ENCODE measurements at regions not wholly inside any gene's neighbourhood (a gene's known extent, or its start where the extent isn't known, plus 50 kb on each side); places are given as distances from the start of the nearest gene placed in this dataset.

- H3K9me3 ChIP-seq (replicated peaks in 1 of 2; ENCODE audit: control insufficient read depth in 2 of 2, insufficient read depth in 1 of 2, low read depth in 1 of 2, low read length in 2 of 2): peaks cover 0 to 3% of the 10 kb centered on the region in 2 donors
- no CpG with 5 or more reads among the region's 1 CpG for WGBS, 2 donors (ENCODE audit: extremely low coverage in 2 of 2, insufficient read length in 2 of 2, insufficient replicate concordance in 1 of 2)
- H4K91ac ChIP-seq (ENCODE audit: low read depth, low read length, poor library complexity): no peak overlapping the region
- no peaks in the 10 kb centered on the region for H3K79me1 ChIP-seq (ENCODE audit: low read depth, low read length)
- H2AFZ ChIP-seq (ENCODE audit: low read length): no peak overlapping the region
- no peak overlapping the region for H2BK15ac ChIP-seq (ENCODE audit: low read length)
- no peak overlapping the region for H3K9ac ChIP-seq (ENCODE audit: low read depth, low read length, poor library complexity)
- no peaks in the 10 kb centered on the region for H3K36me3 ChIP-seq (replicated peaks in 1 of 2; ENCODE audit: control insufficient read depth in 2 of 2, insufficient read depth in 2 of 2, low read length in 2 of 2)
- H2BK5ac ChIP-seq (ENCODE audit: low read length): no peak overlapping the region
- no peak overlapping the region for H3K18ac ChIP-seq (ENCODE audit: low read length)
- no peak overlapping the region for H3K23ac ChIP-seq (ENCODE audit: low read depth, low read length, poor library complexity)
- H3K4me3 ChIP-seq (ENCODE audit: low read length in 2 of 2): no peak overlapping the region
- no peak overlapping the region for H3K4me2 ChIP-seq (ENCODE audit: insufficient read depth, low read length, poor library complexity, severe bottlenecking)
- no peak overlapping the region for H3K27ac ChIP-seq (replicated peaks; ENCODE audit: low read length)
- H4K8ac ChIP-seq (ENCODE audit: low read depth, low read length): no peak overlapping the region
- no peak overlapping the region for H2BK120ac ChIP-seq (ENCODE audit: low read depth, low read length)
- no peak overlapping the region for H2AK5ac ChIP-seq (ENCODE audit: low read depth, low read length)
- no peaks in the 10 kb centered on the region for H3K27me3 ChIP-seq (ENCODE audit: control insufficient read depth in 3 of 3, insufficient read depth in 3 of 3, low read depth in 1 of 3, low read length in 3 of 3)
- no peak overlapping the region for H3K14ac ChIP-seq (ENCODE audit: low read length)
- DNase-seq (ENCODE audit: low spot score): no peak
- no peak overlapping the region for H3K4ac ChIP-seq (ENCODE audit: low read length)
- no peak overlapping the region for H2BK12ac ChIP-seq (ENCODE audit: low read length)
- no peaks in the 10 kb centered on the region for H3K4me1 ChIP-seq (ENCODE audit: control insufficient read depth in 2 of 2, insufficient read depth in 1 of 2, low read depth in 1 of 2, low read length in 2 of 2)
Observed at GRCh38 chr21:16569679-16570078, 839.9 kb downstream of the USP25 start.

- Histone ChIP-seq H2BK12ac (ENCODE audit: low read length) (no peak overlapping the region), H3K14ac (ENCODE audit: low read length) (no peak overlapping the region), H3K79me1 (ENCODE audit: low read depth, low read length) (no peaks in the 10 kb centered on the region), H2AK5ac (ENCODE audit: low read depth, low read length) (no peak overlapping the region), H3K4me2 (ENCODE audit: insufficient read depth, low read length, poor library complexity, severe bottlenecking) (no peak overlapping the region), H3K4me1 (ENCODE audit: control insufficient read depth in 2 of 2, insufficient read depth in 1 of 2, low read depth in 1 of 2, low read length in 2 of 2) (no peaks in the 10 kb centered on the region), H3K27ac (replicated peaks; ENCODE audit: low read length) (no peak overlapping the region), H3K27me3 (ENCODE audit: control insufficient read depth in 3 of 3, insufficient read depth in 3 of 3, low read depth in 1 of 3, low read length in 3 of 3) (no peaks in the 10 kb centered on the region), H4K8ac (ENCODE audit: low read depth, low read length) (no peak overlapping the region), H3K18ac (ENCODE audit: low read length) (no peak overlapping the region), H3K9ac (ENCODE audit: low read depth, low read length, poor library complexity) (no peak overlapping the region), H3K4ac (ENCODE audit: low read length) (no peak overlapping the region), H3K4me3 (ENCODE audit: low read length in 2 of 2) (no peak overlapping the region), H3K23ac (ENCODE audit: low read depth, low read length, poor library complexity) (no peak overlapping the region), H4K91ac (ENCODE audit: low read depth, low read length, poor library complexity) (no peak overlapping the region), H2BK5ac (ENCODE audit: low read length) (no peak overlapping the region), H3K36me3 (replicated peaks in 1 of 2; ENCODE audit: control insufficient read depth in 2 of 2, insufficient read depth in 2 of 2, low read length in 2 of 2) (no peaks in the 10 kb centered on the region), H2AFZ (ENCODE audit: low read length) (no peak overlapping the region), H2BK15ac (ENCODE audit: low read length) (no peak overlapping the region), H2BK120ac (ENCODE audit: low read depth, low read length) (no peak overlapping the region), H3K9me3 (replicated peaks in 1 of 2; ENCODE audit: control insufficient read depth in 2 of 2, insufficient read depth in 1 of 2, low read depth in 1 of 2, low read length in 2 of 2) (peaks cover 0 to 3% of the 10 kb centered on the region in 2 donors)
- WGBS, 2 donors (ENCODE audit: extremely low coverage in 2 of 2, insufficient read length in 2 of 2, insufficient replicate concordance in 1 of 2): no CpG with 5 or more reads among the region's 4 CpGs
- no peak for DNase-seq (ENCODE audit: low spot score)
Observed at GRCh38 chr21:16570171-16570570, 840.4 kb downstream of the USP25 start.

- H4K8ac ChIP-seq (ENCODE audit: low read depth, low read length): no peak overlapping the region
- H3K9me3 ChIP-seq (replicated peaks in 1 of 2; ENCODE audit: control insufficient read depth in 2 of 2, insufficient read depth in 1 of 2, low read depth in 1 of 2, low read length in 2 of 2): peaks cover 0 to 3% of the 10 kb centered on the region in 2 donors
- no peak overlapping the region for H2BK120ac ChIP-seq (ENCODE audit: low read depth, low read length)
- H3K27me3 ChIP-seq (ENCODE audit: control insufficient read depth in 3 of 3, insufficient read depth in 3 of 3, low read depth in 1 of 3, low read length in 3 of 3): no peaks in the 10 kb centered on the region
- H3K27ac ChIP-seq (replicated peaks; ENCODE audit: low read length): no peak overlapping the region
- H2AK5ac ChIP-seq (ENCODE audit: low read depth, low read length): no peak overlapping the region
- no peak overlapping the region for H2BK12ac ChIP-seq (ENCODE audit: low read length)
- WGBS, 2 donors (ENCODE audit: extremely low coverage in 2 of 2, insufficient read length in 2 of 2, insufficient replicate concordance in 1 of 2): no CpG with 5 or more reads among the region's 3 CpGs
- no peak overlapping the region for H2BK5ac ChIP-seq (ENCODE audit: low read length)
- no peaks in the 10 kb centered on the region for H3K36me3 ChIP-seq (replicated peaks in 1 of 2; ENCODE audit: control insufficient read depth in 2 of 2, insufficient read depth in 2 of 2, low read length in 2 of 2)
- H3K4ac ChIP-seq (ENCODE audit: low read length): no peak overlapping the region
- no peak overlapping the region for H2BK15ac ChIP-seq (ENCODE audit: low read length)
- no peak overlapping the region for H3K18ac ChIP-seq (ENCODE audit: low read length)
- no peak overlapping the region for H4K91ac ChIP-seq (ENCODE audit: low read depth, low read length, poor library complexity)
- no peaks in the 10 kb centered on the region for H3K4me1 ChIP-seq (ENCODE audit: control insufficient read depth in 2 of 2, insufficient read depth in 1 of 2, low read depth in 1 of 2, low read length in 2 of 2)
- no peak overlapping the region for H3K4me3 ChIP-seq (ENCODE audit: low read length in 2 of 2)
- H3K23ac ChIP-seq (ENCODE audit: low read depth, low read length, poor library complexity): no peak overlapping the region
- no peak overlapping the region for H2AFZ ChIP-seq (ENCODE audit: low read length)
- no peak overlapping the region for H3K4me2 ChIP-seq (ENCODE audit: insufficient read depth, low read length, poor library complexity, severe bottlenecking)
- no peak overlapping the region for H3K9ac ChIP-seq (ENCODE audit: low read depth, low read length, poor library complexity)
- H3K79me1 ChIP-seq (ENCODE audit: low read depth, low read length): no peaks in the 10 kb centered on the region
- no peak for DNase-seq (ENCODE audit: low spot score)
- no peak overlapping the region for H3K14ac ChIP-seq (ENCODE audit: low read length)
Observed at GRCh38 chr21:16570856-16571255, 841.1 kb downstream of the USP25 start.

GRCh38 chr21:16571594-16571993 lies 841.8 kb downstream of the USP25 start:
- H2BK120ac ChIP-seq (ENCODE audit: low read depth, low read length): no peak overlapping the region
- DNase-seq (ENCODE audit: low spot score): no peak
- no peaks in the 10 kb centered on the region for H3K79me1 ChIP-seq (ENCODE audit: low read depth, low read length)
- no peak overlapping the region for H3K9ac ChIP-seq (ENCODE audit: low read depth, low read length, poor library complexity)
- H3K4me1 ChIP-seq (ENCODE audit: control insufficient read depth in 2 of 2, insufficient read depth in 1 of 2, low read depth in 1 of 2, low read length in 2 of 2): no peaks in the 10 kb centered on the region
- H3K4me3 ChIP-seq (ENCODE audit: low read length in 2 of 2): no peak overlapping the region
- H4K91ac ChIP-seq (ENCODE audit: low read depth, low read length, poor library complexity): no peak overlapping the region
- H3K23ac ChIP-seq (ENCODE audit: low read depth, low read length, poor library complexity): no peak overlapping the region
- H2AK5ac ChIP-seq (ENCODE audit: low read depth, low read length): no peak overlapping the region
- no peak overlapping the region for H3K4ac ChIP-seq (ENCODE audit: low read length)
- no peak overlapping the region for H3K4me2 ChIP-seq (ENCODE audit: insufficient read depth, low read length, poor library complexity, severe bottlenecking)
- H2BK15ac ChIP-seq (ENCODE audit: low read length): no peak overlapping the region
- no peak overlapping the region for H2AFZ ChIP-seq (ENCODE audit: low read length)
- WGBS, 2 donors (ENCODE audit: extremely low coverage in 2 of 2, insufficient read length in 2 of 2, insufficient replicate concordance in 1 of 2): no CpG with 5 or more reads among the region's 3 CpGs
- H3K27me3 ChIP-seq (ENCODE audit: control insufficient read depth in 3 of 3, insufficient read depth in 3 of 3, low read depth in 1 of 3, low read length in 3 of 3): no peaks in the 10 kb centered on the region
- H3K36me3 ChIP-seq (replicated peaks in 1 of 2; ENCODE audit: control insufficient read depth in 2 of 2, insufficient read depth in 2 of 2, low read length in 2 of 2): no peaks in the 10 kb centered on the region
- no peak overlapping the region for H2BK5ac ChIP-seq (ENCODE audit: low read length)
- no peak overlapping the region for H2BK12ac ChIP-seq (ENCODE audit: low read length)
- no peak overlapping the region for H4K8ac ChIP-seq (ENCODE audit: low read depth, low read length)
- H3K27ac ChIP-seq (replicated peaks; ENCODE audit: low read length): no peak overlapping the region
- H3K9me3 ChIP-seq (replicated peaks in 1 of 2; ENCODE audit: control insufficient read depth in 2 of 2, insufficient read depth in 1 of 2, low read depth in 1 of 2, low read length in 2 of 2): peaks cover 0 to 3% of the 10 kb centered on the region in 2 donors
- no peak overlapping the region for H3K14ac ChIP-seq (ENCODE audit: low read length)
- no peak overlapping the region for H3K18ac ChIP-seq (ENCODE audit: low read length)

Measured in neuronal stem cell (in vitro differentiated cells).